A673 (cell line): ENCODE measurements at regions not wholly inside any gene's neighbourhood (a gene's known extent, or its start where the extent isn't known, plus 50 kb on each side); places are given as distances from the start of the nearest gene placed in this dataset.

Experiments used
- CTCF ChIP-seq: fragments of 300-800, 200-600 bp; sonication (generic); conservative IDR thresholded peaks from 2 replicates; pipeline ENCODE4 v1.5.1; 2017; ENCODE audit warnings: low read depth, mild to moderate bottlenecking, antibody characterized with exemption, low read length, moderate library complexity, mixed read lengths
- EZH2 ChIP-seq: fragments of 200-600 bp; sonication (generic); IDR thresholded peaks from 2 replicates; pipeline ENCODE4 v1.6.1; 2017; ENCODE audit warnings: borderline replicate concordance, low read depth, mild to moderate bottlenecking, mixed read lengths, antibody characterized with exemption, low read length; ENCODE audit not compliant: poor library complexity, severe bottlenecking

- TF ChIP-seq CTCF: no peak
- TF ChIP-seq EZH2: no peak
Measured at GRCh38 chr5:30765706-30766105, 427.8 kb upstream of the CDH6 start.
